A673 (cell line): ENCODE measurements at regions not wholly inside any gene's neighbourhood (a gene's known extent, or its start where the extent isn't known, plus 50 kb on each side); places are given as distances from the start of the nearest gene placed in this dataset.

Experiments used
- EZH2 ChIP-seq: fragments of 200-600 bp; sonication (generic); IDR thresholded peaks from 2 replicates; pipeline ENCODE4 v1.6.1; 2017; ENCODE audit warnings: borderline replicate concordance, low read depth, mild to moderate bottlenecking, mixed read lengths, antibody characterized with exemption, low read length; ENCODE audit not compliant: poor library complexity, severe bottlenecking
- TF ChIP-seq, protein P1 (sequence below): fragments of 300-800, 200-600 bp; sonication (generic); conservative IDR thresholded peaks from 2 replicates; pipeline ENCODE4 v1.5.1; 2017; ENCODE audit warnings: low read depth, mild to moderate bottlenecking, antibody characterized with exemption, low read length, moderate library complexity, mixed read lengths

DNA sequence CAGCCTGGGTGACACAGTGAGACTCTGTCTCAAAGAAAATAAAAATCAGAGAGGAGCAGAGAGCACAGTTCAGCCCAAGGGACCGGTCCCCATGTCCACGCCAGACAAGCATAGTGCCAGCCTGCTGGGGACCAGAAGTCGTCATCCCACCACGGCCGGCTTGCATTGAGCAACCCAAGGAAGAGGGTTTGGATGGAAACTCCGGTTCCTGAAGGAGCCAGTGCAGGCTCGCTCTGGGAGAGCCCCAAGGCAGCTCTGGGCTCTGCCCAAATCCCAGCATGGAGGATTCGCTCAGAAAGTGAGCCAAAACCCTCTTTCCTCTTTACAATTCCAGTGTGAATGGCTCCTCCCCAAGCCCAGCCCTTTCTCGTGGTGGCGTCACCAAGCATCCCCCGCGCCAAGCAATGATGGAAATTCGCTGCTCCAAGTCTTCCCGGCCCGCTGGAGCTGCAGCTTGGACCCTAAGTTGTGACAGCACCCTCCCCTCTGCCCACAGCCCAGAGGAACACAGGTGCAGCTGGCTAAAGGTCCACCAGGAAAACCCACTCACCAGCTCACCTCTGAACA, 64.1 kb upstream of the SLC25A33 start:
- TF ChIP-seq, protein P1, sequence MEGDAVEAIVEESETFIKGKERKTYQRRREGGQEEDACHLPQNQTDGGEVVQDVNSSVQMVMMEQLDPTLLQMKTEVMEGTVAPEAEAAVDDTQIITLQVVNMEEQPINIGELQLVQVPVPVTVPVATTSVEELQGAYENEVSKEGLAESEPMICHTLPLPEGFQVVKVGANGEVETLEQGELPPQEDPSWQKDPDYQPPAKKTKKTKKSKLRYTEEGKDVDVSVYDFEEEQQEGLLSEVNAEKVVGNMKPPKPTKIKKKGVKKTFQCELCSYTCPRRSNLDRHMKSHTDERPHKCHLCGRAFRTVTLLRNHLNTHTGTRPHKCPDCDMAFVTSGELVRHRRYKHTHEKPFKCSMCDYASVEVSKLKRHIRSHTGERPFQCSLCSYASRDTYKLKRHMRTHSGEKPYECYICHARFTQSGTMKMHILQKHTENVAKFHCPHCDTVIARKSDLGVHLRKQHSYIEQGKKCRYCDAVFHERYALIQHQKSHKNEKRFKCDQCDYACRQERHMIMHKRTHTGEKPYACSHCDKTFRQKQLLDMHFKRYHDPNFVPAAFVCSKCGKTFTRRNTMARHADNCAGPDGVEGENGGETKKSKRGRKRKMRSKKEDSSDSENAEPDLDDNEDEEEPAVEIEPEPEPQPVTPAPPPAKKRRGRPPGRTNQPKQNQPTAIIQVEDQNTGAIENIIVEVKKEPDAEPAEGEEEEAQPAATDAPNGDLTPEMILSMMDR, result no peak
- no peak for TF ChIP-seq EZH2
